Stromal cell of bone marrow (primary cell): ENCODE measurements at regions not wholly inside any gene's neighbourhood (a gene's known extent, or its start where the extent isn't known, plus 50 kb on each side); places are given as distances from the start of the nearest gene placed in this dataset.
"Not testable (repeated sequence)": the region's sequence is repeated elsewhere in the genome, so short reads cannot be mapped to it uniquely, and the experiment has no call there.

Experiments
- DNase-seq: peaks from one replicate; pipeline ENCODE4 v3.0.0-alpha.2; 2012; ENCODE audit warnings: low read depth

DNA sequence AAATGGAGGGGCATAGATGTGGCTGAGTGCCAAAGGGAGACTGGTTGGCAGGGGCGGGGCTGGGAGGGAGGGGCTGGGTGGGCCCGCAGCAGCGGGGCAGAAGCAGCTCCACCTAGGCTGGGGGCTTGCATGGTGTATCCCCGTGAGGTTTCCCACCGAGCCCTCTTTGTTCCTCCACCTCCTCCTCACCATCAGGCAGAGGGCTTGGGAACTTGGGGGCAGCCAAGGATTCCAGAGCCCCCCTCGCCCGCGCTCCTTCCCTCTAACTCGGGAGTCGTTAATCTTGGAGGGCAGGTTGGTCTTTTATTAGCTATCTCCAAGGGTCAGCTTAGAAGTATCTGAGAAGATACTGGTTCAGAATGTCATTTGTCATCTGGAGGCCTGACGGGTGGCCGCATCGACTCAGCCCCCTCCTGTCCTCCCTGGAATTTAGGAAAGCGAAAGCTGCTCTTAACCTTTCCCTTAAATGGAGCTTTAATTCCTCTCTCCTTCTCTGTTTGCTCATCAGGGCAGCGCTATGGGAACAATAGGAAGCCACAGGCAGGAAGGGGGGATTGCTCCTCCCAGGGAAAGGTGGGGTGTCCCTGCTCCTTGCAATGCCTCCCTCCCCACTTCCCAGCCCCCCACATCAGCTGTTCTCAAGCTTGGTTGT is 274.3 kb upstream of the XYLT1 start:
- DNase-seq = no peak

DNA sequence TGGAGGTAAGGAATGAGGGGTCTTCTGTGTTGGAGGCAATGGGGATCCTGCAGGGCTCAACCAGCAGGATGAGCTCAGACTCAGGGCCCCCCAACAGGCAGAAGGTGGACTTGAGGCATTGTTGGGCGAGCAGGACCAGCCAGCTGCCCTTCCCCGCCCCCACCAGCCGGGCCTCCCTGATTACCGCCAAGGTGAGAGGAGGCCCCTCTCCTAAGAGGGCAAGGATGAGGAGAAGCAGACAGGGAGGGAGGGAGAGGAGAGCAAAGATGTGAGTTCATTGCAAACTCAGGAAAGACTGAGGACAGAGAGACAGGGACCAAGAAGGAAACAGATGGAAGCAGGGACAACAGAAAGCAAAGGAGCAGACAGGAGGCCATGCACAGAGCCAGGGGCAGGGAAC is 272.8 kb upstream of the XYLT1 start:
- DNase-seq = no peak

DNA sequence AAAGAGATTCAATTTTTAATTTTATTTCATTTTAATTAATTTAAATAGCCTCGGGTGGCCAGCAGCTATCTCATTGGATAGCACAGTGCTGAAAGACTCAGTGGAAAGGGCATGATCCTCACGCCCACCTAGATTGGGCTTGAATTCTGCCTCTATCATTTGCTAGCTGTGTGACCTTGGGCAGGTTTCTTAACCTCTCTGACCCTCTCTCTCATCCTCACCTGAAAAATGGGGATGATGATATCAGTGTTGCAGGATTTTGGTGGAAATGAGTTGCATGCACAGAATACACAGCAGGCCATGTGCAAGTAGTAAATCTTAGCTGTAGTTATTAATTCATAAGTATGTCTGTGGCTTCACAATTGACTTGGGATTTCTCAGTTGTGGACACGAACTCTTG is 272.4 kb upstream of the XYLT1 start:
- DNase-seq = no peak

DNA sequence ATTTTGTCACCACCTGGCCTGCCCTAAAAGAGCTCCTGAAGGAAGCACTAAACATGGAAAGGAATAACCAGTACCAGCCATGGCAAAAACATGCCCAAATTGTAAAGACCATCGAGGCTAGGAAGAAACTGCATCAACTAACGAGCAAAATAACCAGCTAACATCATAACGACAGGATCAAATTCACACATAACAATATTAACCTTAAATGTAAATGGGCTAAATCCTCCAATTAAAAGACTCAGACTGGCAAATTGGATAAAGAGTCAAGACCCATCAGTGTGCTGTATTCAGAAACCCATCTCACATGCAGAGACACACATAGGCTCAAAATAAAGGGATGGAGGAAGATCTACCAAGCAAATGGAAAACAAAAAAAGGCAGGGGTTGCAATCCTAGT is 264.3 kb upstream of the XYLT1 start:
- DNase-seq = not testable (repeated sequence)

GRCh38 chr16:17729820-17730219 is 259.1 kb upstream of the XYLT1 start:
- no peak for DNase-seq

DNA sequence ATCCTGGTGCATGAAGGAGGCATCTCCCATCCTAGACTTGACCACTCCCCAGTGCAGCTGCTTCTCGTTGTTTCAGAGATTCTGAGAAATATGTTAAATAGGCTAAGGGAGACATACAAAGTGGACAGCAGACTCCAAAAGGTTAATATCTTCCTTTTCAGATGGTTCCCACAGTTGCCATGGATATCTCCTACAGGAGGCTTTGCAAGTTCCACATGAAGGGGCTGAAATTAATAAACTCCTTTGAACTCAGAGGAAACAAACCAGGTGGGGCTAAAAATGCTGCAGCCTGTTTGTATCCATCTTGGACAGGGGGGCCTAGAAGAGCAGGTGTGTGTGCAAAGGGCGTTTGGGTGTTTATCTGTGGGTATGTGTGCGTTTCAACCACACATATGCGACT is 257.4 kb upstream of the XYLT1 start:
- no peak for DNase-seq

- DNase-seq = peak; percentile 90
Measured at GRCh38 chr16:17724242-17724898, 253.6 kb upstream of the XYLT1 start.

DNA sequence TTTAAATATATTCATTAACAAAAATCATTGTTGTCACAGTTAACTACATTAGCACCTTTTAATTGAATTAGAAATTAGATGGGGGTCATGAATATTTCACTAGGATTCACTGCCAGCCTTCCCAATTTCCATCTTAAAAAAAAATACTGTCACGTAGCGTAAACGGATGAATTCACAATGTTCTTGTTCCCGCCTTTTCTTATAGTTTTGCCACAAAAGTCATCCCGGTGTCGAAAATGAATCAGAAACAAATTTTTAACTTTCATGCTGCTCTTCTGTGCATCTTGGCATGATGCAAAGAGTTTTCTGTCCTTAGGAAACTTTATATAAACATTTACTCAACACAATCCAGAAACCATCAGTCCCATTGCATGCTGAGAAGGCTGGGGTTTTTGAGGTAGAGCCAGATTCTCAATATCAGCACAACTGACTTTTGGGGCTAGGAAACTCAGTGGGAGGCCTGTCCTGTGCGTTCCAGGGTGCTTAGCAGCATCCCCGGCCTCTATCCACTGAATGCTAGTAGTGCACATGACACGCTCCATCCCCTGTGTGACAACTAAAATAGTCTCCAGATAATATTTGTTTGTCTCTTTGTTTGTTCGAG is 252.9 kb upstream of the XYLT1 start:
- peak; percentile 74 for DNase-seq

- DNase-seq = no peak
Measured at GRCh38 chr16:17718495-17718894, 247.7 kb upstream of the XYLT1 start.

GRCh38 chr16:17705847-17706246 is 235.1 kb upstream of the XYLT1 start:
- DNase-seq = no peak

GRCh38 chr16:17696616-17697015 is 225.9 kb upstream of the XYLT1 start:
- DNase-seq = no peak

DNA sequence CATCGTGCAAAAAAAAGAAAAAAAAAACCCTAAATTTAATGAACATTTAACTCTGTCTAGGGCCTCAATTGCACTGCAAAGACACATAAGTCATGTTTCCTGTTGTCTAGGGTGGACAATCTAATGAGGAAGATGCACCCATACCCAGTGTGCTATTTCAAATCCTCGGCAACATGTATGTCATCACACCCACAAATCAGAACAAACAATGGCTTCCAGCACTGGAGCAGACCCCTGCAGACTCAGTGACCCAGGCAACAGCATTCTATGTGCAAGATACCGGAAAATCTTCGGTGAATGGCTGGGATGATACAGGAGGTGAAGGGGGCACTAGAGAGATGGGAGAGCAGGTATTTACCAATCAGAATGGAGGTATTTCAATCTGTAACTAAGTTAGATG is 221.7 kb upstream of the XYLT1 start:
- no peak for DNase-seq

DNA sequence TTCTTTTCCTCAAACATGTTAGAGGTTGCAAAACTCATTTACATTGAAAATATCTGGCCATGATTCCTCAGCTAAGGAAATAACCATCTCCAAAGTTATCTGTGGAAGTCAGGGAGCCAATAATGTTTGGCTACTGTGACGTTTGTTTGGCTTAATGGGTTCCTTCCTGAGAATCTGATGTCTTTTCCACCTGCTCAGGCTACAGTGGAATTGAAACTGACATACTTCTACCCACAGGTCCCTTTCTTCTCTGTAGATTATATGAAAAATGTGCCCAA is 221.1 kb upstream of the XYLT1 start:
- DNase-seq = no peak

GRCh38 chr16:17691106-17691898 is 220.5 kb upstream of the XYLT1 start:
- DNase-seq = no peak

DNA sequence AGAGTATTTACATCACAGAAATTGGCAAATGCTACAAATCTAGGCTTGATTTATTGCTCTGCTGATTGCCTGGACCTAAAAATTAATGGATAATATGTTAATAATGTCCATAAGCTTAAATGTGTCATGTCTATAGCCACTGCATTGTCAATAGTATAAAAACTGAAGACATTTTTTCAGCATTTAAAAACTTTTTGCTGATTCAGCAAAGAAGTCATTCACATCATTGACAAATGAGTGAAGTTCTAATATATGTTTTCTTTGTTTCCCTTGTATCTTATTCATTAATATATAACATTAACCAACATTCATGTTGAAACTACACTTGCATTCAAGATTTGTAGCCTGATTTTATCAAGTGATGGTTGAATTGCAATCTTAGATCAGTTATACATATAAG is 214.7 kb upstream of the XYLT1 start:
- no peak for DNase-seq

- no peak for DNase-seq
Measured at GRCh38 chr16:17683281-17683680, 212.5 kb upstream of the XYLT1 start.

- DNase-seq = no peak
Measured at GRCh38 chr16:17676171-17676570, 205.4 kb upstream of the XYLT1 start.

GRCh38 chr16:17668386-17668785 is 197.6 kb upstream of the XYLT1 start:
- DNase-seq = no peak

DNA sequence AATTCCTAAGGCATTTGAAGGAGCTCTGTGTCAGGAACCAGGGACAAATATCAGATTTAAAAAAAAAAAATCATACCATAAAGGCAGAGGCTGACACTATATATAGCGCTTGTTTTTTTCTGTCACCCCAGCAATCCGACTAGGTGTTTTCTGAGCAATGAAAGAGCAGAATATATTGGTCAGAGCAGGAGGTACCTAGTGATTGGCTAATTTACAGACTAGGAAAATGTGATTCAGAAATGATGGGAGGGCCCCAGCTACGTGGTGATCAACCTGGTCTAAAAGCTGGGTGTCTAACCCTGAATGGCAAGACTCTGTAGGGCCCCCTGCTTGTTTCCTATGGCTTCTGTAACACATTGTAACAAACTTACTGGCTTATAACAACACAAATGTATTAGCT is 195.5 kb upstream of the XYLT1 start:
- no peak for DNase-seq

GRCh38 chr16:17658881-17659280 is 188.1 kb upstream of the XYLT1 start:
- DNase-seq = no peak

- DNase-seq = no peak
Measured at GRCh38 chr16:17657045-17657444, 186.3 kb upstream of the XYLT1 start.

DNA sequence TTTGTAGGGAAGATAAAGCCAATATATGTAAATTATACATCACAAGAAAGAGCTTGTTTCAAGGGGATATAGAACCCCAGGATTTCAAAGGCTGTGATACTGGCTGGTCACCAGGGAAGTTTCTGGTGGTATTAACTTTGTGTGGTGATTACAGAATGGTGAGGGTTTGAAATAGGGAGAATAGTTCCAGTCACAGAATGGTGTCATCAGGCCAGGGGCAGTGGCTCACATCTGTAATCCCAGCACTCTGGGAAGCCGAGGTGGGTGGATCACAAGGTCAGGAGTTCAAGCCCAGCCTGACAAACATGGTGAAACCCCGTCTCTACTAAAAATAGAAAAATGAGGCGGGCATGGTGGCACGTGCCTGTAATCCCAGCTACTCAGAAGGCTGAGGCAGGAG is 183.8 kb upstream of the XYLT1 start:
- DNase-seq = no peak

DNA sequence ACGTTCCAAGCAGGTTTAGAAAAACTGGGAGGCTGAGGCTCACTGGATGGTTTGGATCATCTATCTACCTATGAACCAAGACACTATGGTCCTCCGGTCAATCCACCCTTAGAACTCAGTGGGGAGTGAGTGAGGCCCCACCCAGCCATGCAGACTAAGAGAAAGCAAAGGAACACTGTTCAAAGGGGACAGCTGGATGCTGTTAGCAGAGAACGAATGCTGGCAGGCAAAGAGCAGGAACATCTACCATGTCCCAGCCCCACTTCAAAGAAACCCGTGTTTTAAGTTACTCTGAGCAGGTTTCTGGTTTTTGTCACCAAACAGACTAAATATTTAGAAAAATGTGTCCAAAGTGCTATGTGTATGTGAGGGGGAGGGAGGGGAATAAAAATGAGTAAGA is 183.4 kb upstream of the XYLT1 start:
- DNase-seq = no peak
